SJCRH30 (cell line): ENCODE measurements at regions not wholly inside any gene's neighbourhood (a gene's known extent, or its start where the extent isn't known, plus 50 kb on each side); places are given as distances from the start of the nearest gene placed in this dataset.
"Not testable (repeated sequence)": the region's sequence is repeated elsewhere in the genome, so short reads cannot be mapped to it uniquely, and the experiment has no call there.

Source experiments
- DNase-seq, 2 experiments: peaks; one replicate each; pipeline ENCODE4 v3.0.0-alpha.2; 2015 to 2020
- H3K27ac ChIP-seq: fragments of 250-450 bp; sonication (Bioruptor Pico); 2 replicates; pipeline ENCODE4 v1.5.1; 2020; ENCODE audit warnings: mild to moderate bottlenecking, moderate library complexity
- H3K27me3 ChIP-seq: fragments of 250-450 bp; sonication (Bioruptor Pico); 2 replicates; pipeline ENCODE4 v1.5.1; 2020; ENCODE audit warnings: mild to moderate bottlenecking, moderate library complexity
- H3K36me3 ChIP-seq: fragments of 250-450 bp; sonication (Bioruptor Pico); 2 replicates; pipeline ENCODE4 v1.5.1; 2020; ENCODE audit warnings: mild to moderate bottlenecking, moderate library complexity
- H3K4me1 ChIP-seq: fragments of 250-450 bp; sonication (Bioruptor Pico); 2 replicates; pipeline ENCODE4 v1.5.1; 2020; ENCODE audit warnings: mild to moderate bottlenecking, moderate library complexity
- H3K4me3 ChIP-seq: fragments of 250-450 bp; sonication (Bioruptor Pico); 2 replicates; pipeline ENCODE4 v1.5.1; 2020; ENCODE audit warnings: mild to moderate bottlenecking, moderate library complexity
- H3K9me3 ChIP-seq: fragments of 250-450 bp; sonication (Bioruptor Pico); replicated peaks from 2 replicates; pipeline ENCODE4 v1.5.1; 2020; ENCODE audit warnings: mild to moderate bottlenecking, moderate library complexity

- no peaks in the 10 kb centered on the region for H3K36me3 ChIP-seq
- no peaks in the 10 kb centered on the region for H3K27me3 ChIP-seq
- no peaks in the 10 kb centered on the region for H3K9me3 ChIP-seq
- H3K27ac ChIP-seq: no peak overlapping the region
- no peaks in the 10 kb centered on the region for H3K4me1 ChIP-seq
- no peak overlapping the region for H3K4me3 ChIP-seq
- no peak for DNase-seq
These were observed 72.0 kb downstream of the VCAM1 start for GRCh38 chr1:100791586-100791985.

- no peaks in the 10 kb centered on the region for H3K27me3 ChIP-seq
- H3K27ac ChIP-seq: no peak overlapping the region
These were observed 74.1 kb downstream of the VCAM1 start for GRCh38 chr1:100793659-100794058.

GRCh38 chr1:100794748-100795645 lies 75.5 kb downstream of the VCAM1 start:
- H3K4me1 ChIP-seq: 0 out of 2 replicates have a peak, but pooled peaks cover 5% of the 10 kb centered on the region
- no peaks in the 10 kb centered on the region for H3K36me3 ChIP-seq
- H3K4me3 ChIP-seq: no peak overlapping the region
- H3K27me3 ChIP-seq: no peaks in the 10 kb centered on the region
- H3K9me3 ChIP-seq: no peaks in the 10 kb centered on the region
- no peak for DNase-seq
- H3K27ac ChIP-seq: no peak overlapping the region

More at GRCh38 chr1:100793659-100794058, 74.1 kb downstream of the VCAM1 start:
- H3K36me3 ChIP-seq: no peaks in the 10 kb centered on the region
- no peaks in the 10 kb centered on the region for H3K4me1 ChIP-seq
- no peak overlapping the region for H3K4me3 ChIP-seq
- H3K9me3 ChIP-seq: no peaks in the 10 kb centered on the region
- DNase-seq: no peak

GRCh38 chr1:100795646-100795985 lies 76.1 kb downstream of the VCAM1 start:
- no peak overlapping the region for H3K27ac ChIP-seq
- no peak overlapping the region for H3K4me3 ChIP-seq
- DNase-seq: no peak
- no peaks in the 10 kb centered on the region for H3K27me3 ChIP-seq
- 0 out of 2 replicates have a peak, but pooled peaks cover 11% of the 10 kb centered on the region for H3K4me1 ChIP-seq
- no peaks in the 10 kb centered on the region for H3K9me3 ChIP-seq
- no peaks in the 10 kb centered on the region for H3K36me3 ChIP-seq

GRCh38 chr1:100796046-100796445 lies 76.5 kb downstream of the VCAM1 start:
- Histone ChIP-seq H3K4me1 (0 out of 2 replicates have a peak, but pooled peaks cover 11% of the 10 kb centered on the region), H3K36me3 (no peaks in the 10 kb centered on the region), H3K4me3 (no peak overlapping the region), H3K27ac (no peak overlapping the region), H3K27me3 (no peaks in the 10 kb centered on the region), H3K9me3 (peaks cover under 1% of the 10 kb centered on the region)
- DNase-seq: no peak

GRCh38 chr1:100799548-100799947 lies 80.0 kb downstream of the VCAM1 start:
- Histone ChIP-seq H3K4me3 (no peak overlapping the region), H3K27ac (no peak overlapping the region), H3K36me3 (no peaks in the 10 kb centered on the region), H3K9me3 (peaks cover 12% of the 10 kb centered on the region), H3K27me3 (no peaks in the 10 kb centered on the region), H3K4me1 (0 out of 2 replicates have a peak, but pooled peaks cover 11% of the 10 kb centered on the region)
- DNase-seq: no peak

- H3K27ac ChIP-seq: no peak overlapping the region
- H3K4me3 ChIP-seq: no peak overlapping the region
- H3K27me3 ChIP-seq: no peaks in the 10 kb centered on the region
- peaks cover 12% of the 10 kb centered on the region for H3K9me3 ChIP-seq
- H3K4me1 ChIP-seq: 0 out of 2 replicates have a peak, but pooled peaks cover 11% of the 10 kb centered on the region
- no peak for DNase-seq
- H3K36me3 ChIP-seq: no peaks in the 10 kb centered on the region
These were observed 80.5 kb downstream of the VCAM1 start for GRCh38 chr1:100799954-100800612.

GRCh38 chr1:100801256-100801655 lies 81.7 kb downstream of the VCAM1 start:
- not testable (repeated sequence) for DNase-seq, H3K27me3 ChIP-seq, H3K36me3 ChIP-seq, H3K27ac ChIP-seq, H3K4me3 ChIP-seq
- Histone ChIP-seq H3K4me1 (0 out of 2 replicates have a peak, but pooled peaks cover 11% of the 10 kb centered on the region), H3K9me3 (peaks cover 12% of the 10 kb centered on the region)

- not testable (repeated sequence) for H3K27me3 ChIP-seq, H3K4me3 ChIP-seq, H3K36me3 ChIP-seq, H3K27ac ChIP-seq, DNase-seq
- H3K4me1 ChIP-seq: 0 out of 2 replicates have a peak, but pooled peaks cover 11% of the 10 kb centered on the region
- peaks cover 12% of the 10 kb centered on the region for H3K9me3 ChIP-seq
These were observed 83.7 kb downstream of the VCAM1 start for GRCh38 chr1:100803280-100803679.

GRCh38 chr1:100806601-100807000 lies 87.1 kb downstream of the VCAM1 start:
- Histone ChIP-seq H3K4me1 (no peaks in the 10 kb centered on the region), H3K9me3 (peaks cover 7% of the 10 kb centered on the region), H3K4me3 (no peak overlapping the region), H3K27me3 (no peaks in the 10 kb centered on the region), H3K36me3 (no peaks in the 10 kb centered on the region), H3K27ac (no peak overlapping the region)
- DNase-seq: no peak

- peak in 1 of 2 experiments; percentile 9 for DNase-seq
- Histone ChIP-seq H3K4me1 (no peaks in the 10 kb centered on the region), H3K27ac (no peak overlapping the region), H3K9me3 (no peaks in the 10 kb centered on the region), H3K4me3 (no peak overlapping the region), H3K36me3 (no peaks in the 10 kb centered on the region), H3K27me3 (no peaks in the 10 kb centered on the region)
These were observed 84.3 kb downstream of the EXTL2 start for GRCh38 chr1:100810360-100810759.

- Histone ChIP-seq H3K4me1 (no peaks in the 10 kb centered on the region), H3K27ac (no peak overlapping the region), H3K9me3 (no peaks in the 10 kb centered on the region), H3K4me3 (no peak overlapping the region), H3K36me3 (no peaks in the 10 kb centered on the region), H3K27me3 (no peaks in the 10 kb centered on the region)
- DNase-seq: no peak
These were observed 82.8 kb downstream of the EXTL2 start for GRCh38 chr1:100811808-100812207.

- not testable (repeated sequence) for H3K27me3 ChIP-seq, H3K9me3 ChIP-seq, H3K4me1 ChIP-seq, H3K4me3 ChIP-seq, H3K36me3 ChIP-seq, DNase-seq, H3K27ac ChIP-seq
These were observed 79.7 kb downstream of the EXTL2 start for GRCh38 chr1:100814938-100815337.

GRCh38 chr1:100816049-100816448 lies 78.6 kb downstream of the EXTL2 start:
- H3K4me1 ChIP-seq: no peaks in the 10 kb centered on the region
- no peak overlapping the region for H3K27ac ChIP-seq
- no peak for DNase-seq
- H3K27me3 ChIP-seq: no peaks in the 10 kb centered on the region
- H3K4me3 ChIP-seq: no peak overlapping the region
- H3K9me3 ChIP-seq: no peaks in the 10 kb centered on the region
- H3K36me3 ChIP-seq: no peaks in the 10 kb centered on the region

GRCh38 chr1:100820195-100820594 lies 74.4 kb downstream of the EXTL2 start:
- H3K27ac ChIP-seq, H3K27me3 ChIP-seq, H3K9me3 ChIP-seq, H3K36me3 ChIP-seq, DNase-seq, H3K4me1 ChIP-seq, H3K4me3 ChIP-seq: not testable (repeated sequence)
